ENCODE measurements at regions not wholly inside any gene's neighbourhood (a gene's known extent, or its start where the extent isn't known, plus 50 kb on each side); places are given as distances from the start of the nearest gene placed in this dataset.

DNA sequence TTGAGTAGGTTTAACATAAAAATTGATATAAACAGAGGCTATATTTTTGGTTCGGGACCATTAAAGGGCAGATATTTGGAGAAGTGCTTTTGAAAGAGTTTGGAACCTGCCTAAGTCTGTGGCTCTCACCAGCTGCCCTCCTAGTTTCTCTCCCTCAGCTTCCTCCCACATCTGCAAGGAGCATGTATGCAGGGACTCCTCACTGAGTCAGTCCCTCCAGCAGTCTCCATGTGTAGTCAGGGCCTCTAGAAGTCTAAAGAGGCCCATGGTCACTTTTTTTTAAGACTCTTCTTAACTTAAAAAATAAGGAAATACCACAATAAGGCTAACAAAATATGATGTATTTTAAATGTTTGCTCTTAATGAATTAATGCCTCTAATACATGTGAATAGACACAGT lies 220.0 kb upstream of the TANK start:
- CTCF ChIA-PET: interaction anchor here (1.0 kb wide), 1 partner anchor 21 kb away, joined by 3 read pairs; no protein-coding TSS in a partner anchor
- no peaks in the 10 kb centered on the region for H3K27me3 Mint-ChIP-seq (ENCODE audit: low read depth)
- no peaks in the 10 kb centered on the region for H3K36me3 Mint-ChIP-seq
- POLR2A ChIA-PET: no interaction called here
- TF ChIP-seq ZNF121 (CRISPR knock-in tag; IDR thresholded peaks at IDR 0.05) (no peak), TP53 (CRISPR knock-in tag; IDR thresholded peaks at IDR 0.05) (no peak)
- TF ChIP-seq, protein P1, sequence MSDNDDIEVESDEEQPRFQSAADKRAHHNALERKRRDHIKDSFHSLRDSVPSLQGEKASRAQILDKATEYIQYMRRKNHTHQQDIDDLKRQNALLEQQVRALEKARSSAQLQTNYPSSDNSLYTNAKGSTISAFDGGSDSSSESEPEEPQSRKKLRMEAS (CRISPR knock-in tag; IDR thresholded peaks at IDR 0.05): no peak
- no peak overlapping the region for H3K4me3 Mint-ChIP-seq
- H3K9me3 Mint-ChIP-seq: peaks cover 10% of the 10 kb centered on the region
- H3K27ac Mint-ChIP-seq: no peak overlapping the region
- DNase-seq (ENCODE audit: low spot score): no peak
- peaks cover 35% of the 10 kb centered on the region for H3K4me1 Mint-ChIP-seq
- 0 out of 2 replicates have a peak, but pooled peaks have one; percentile 39 for ATAC-seq

DNA sequence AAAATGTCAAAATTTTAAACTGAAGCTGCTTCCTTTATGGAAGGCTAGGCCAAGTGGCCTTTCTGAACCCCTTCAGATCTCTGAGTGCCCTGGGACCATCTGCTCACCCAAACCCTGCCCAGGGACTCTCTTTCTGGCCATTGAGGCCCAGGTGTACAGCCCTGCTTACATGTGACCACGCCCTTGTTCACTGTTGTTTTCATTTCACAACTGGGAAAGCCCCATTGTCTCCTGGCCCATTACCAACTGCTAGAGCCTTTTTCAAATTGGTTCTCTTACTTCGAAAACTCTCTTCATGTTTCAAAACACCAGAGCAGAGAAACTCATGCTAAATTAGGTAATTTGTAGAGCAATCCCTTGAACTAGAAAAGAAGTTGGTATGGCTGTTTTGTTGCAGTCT lies 219.5 kb upstream of the TANK start:
- Mint-ChIP-seq H3K27me3 (ENCODE audit: low read depth) (no peaks in the 10 kb centered on the region), H3K4me3 (no peak overlapping the region), H3K4me1 (peaks cover 35% of the 10 kb centered on the region), H3K27ac (no peak overlapping the region), H3K36me3 (no peaks in the 10 kb centered on the region), H3K9me3 (peaks cover 10% of the 10 kb centered on the region)
- ATAC-seq (no peak), DNase-seq (ENCODE audit: low spot score) (no peak)
- ChIA-PET POLR2A (no interaction called here), CTCF (interaction anchor here (1.0 kb wide), 1 partner anchor 22 kb away, joined by 3 read pairs; no protein-coding TSS in a partner anchor)
- no peak for TF ChIP-seq ZNF512 (CRISPR knock-in tag; IDR thresholded peaks at IDR 0.05; ENCODE audit: borderline replicate concordance)
- no peak for TF ChIP-seq GTF2I (CRISPR knock-in tag; conservative IDR thresholded peaks at IDR 0.05)
- TF ChIP-seq, protein P2, sequence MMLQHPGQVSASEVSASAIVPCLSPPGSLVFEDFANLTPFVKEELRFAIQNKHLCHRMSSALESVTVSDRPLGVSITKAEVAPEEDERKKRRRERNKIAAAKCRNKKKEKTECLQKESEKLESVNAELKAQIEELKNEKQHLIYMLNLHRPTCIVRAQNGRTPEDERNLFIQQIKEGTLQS (CRISPR knock-in tag; conservative IDR thresholded peaks at IDR 0.05): no peak
- TF ChIP-seq, protein P3, sequence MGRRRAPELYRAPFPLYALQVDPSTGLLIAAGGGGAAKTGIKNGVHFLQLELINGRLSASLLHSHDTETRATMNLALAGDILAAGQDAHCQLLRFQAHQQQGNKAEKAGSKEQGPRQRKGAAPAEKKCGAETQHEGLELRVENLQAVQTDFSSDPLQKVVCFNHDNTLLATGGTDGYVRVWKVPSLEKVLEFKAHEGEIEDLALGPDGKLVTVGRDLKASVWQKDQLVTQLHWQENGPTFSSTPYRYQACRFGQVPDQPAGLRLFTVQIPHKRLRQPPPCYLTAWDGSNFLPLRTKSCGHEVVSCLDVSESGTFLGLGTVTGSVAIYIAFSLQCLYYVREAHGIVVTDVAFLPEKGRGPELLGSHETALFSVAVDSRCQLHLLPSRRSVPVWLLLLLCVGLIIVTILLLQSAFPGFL (CRISPR knock-in tag; IDR thresholded peaks at IDR 0.05; ENCODE audit: borderline replicate concordance): no peak
- no peak for TF ChIP-seq USF2 (CRISPR knock-in tag; IDR thresholded peaks at IDR 0.05)

- Mint-ChIP-seq H3K27me3 (ENCODE audit: low read depth) (no peaks in the 10 kb centered on the region), H3K4me3 (no peak overlapping the region), H3K36me3 (no peaks in the 10 kb centered on the region), H3K9me3 (peaks cover 10% of the 10 kb centered on the region), H3K4me1 (peaks cover 35% of the 10 kb centered on the region), H3K27ac (no peak overlapping the region)
- TF ChIP-seq PRDM15 (CRISPR knock-in tag; IDR thresholded peaks at IDR 0.05): no peak
- TF ChIP-seq AFF4 (CRISPR knock-in tag; IDR thresholded peaks at IDR 0.05; ENCODE audit: borderline replicate concordance): no peak
- TF ChIP-seq ZNF671 (CRISPR knock-in tag; IDR thresholded peaks at IDR 0.05): no peak
- DNase-seq (ENCODE audit: low spot score) (no peak), ATAC-seq (no peak)
- ChIA-PET CTCF (interaction anchor here (1.0 to 1.6 kb wide), 4 partner anchors 22 to 617 kb away, joined by 3 to 5 read pairs (median 3); no protein-coding TSS in a partner anchor), POLR2A (interaction anchor here (0.7 kb wide), 1 partner anchor 252 kb away, joined by 8 read pairs; no protein-coding TSS in a partner anchor)
These were observed 218.9 kb upstream of the TANK start for GRCh38 chr2:160941290-160941846.
